ENCODE measurements at regions not wholly inside any gene's neighbourhood (a gene's known extent, or its start where the extent isn't known, plus 50 kb on each side); places are given as distances from the start of the nearest gene placed in this dataset.

- Histone ChIP-seq H3K4me2 (ENCODE audit: insufficient read depth, low read length) (no peak overlapping the region), H3K4me3 (ENCODE audit: insufficient read depth, low read length) (no peak overlapping the region), H2AFZ (ENCODE audit: low read length) (no peak overlapping the region), H3K27ac (ENCODE audit: low read depth, low read length) (no peak overlapping the region), H3K36me3 (ENCODE audit: insufficient read depth, low read length) (no peaks in the 10 kb centered on the region), H3K79me2 (ENCODE audit: insufficient read depth, low read length) (no peaks in the 10 kb centered on the region), H3K4me1 (ENCODE audit: insufficient read depth, low read length) (no peaks in the 10 kb centered on the region), H3K9me3 (ENCODE audit: low read depth, low read length) (no peaks in the 10 kb centered on the region), H4K20me1 (ENCODE audit: insufficient read depth, low read length) (no peaks in the 10 kb centered on the region), H3K27me3 (ENCODE audit: insufficient read depth, low read length) (peaks cover 3% of the 10 kb centered on the region)
- TF ChIP-seq CTCF (IDR thresholded peaks at IDR 0.05; ENCODE audit: extremely low read depth, low read depth, low read length) = no peak
- DNase-seq (ENCODE audit: insufficient read length, low spot score, missing footprints) = no peak
Observed at GRCh38 chr14:94964181-94964580, 193.1 kb downstream of the DICER1 start.

GRCh38 chr14:94963051-94963450 is 193.1 kb upstream of the GSC start:
- no peak overlapping the region for H3K4me3 ChIP-seq (ENCODE audit: insufficient read depth, low read length)
- H3K79me2 ChIP-seq (ENCODE audit: insufficient read depth, low read length) = no peaks in the 10 kb centered on the region
- H4K20me1 ChIP-seq (ENCODE audit: insufficient read depth, low read length) = no peaks in the 10 kb centered on the region
- no peaks in the 10 kb centered on the region for H3K9me3 ChIP-seq (ENCODE audit: low read depth, low read length)
- peaks cover 8% of the 10 kb centered on the region for H3K27me3 ChIP-seq (ENCODE audit: insufficient read depth, low read length)
- no peak for TF ChIP-seq CTCF (IDR thresholded peaks at IDR 0.05; ENCODE audit: extremely low read depth, low read depth, low read length)
- no peak overlapping the region for H3K27ac ChIP-seq (ENCODE audit: low read depth, low read length)
- no peak for DNase-seq (ENCODE audit: insufficient read length, low spot score, missing footprints)
- H3K36me3 ChIP-seq (ENCODE audit: insufficient read depth, low read length) = no peaks in the 10 kb centered on the region
- H2AFZ ChIP-seq (ENCODE audit: low read length) = no peak overlapping the region
- H3K4me2 ChIP-seq (ENCODE audit: insufficient read depth, low read length) = no peak overlapping the region
- H3K4me1 ChIP-seq (ENCODE audit: insufficient read depth, low read length) = no peaks in the 10 kb centered on the region

- Histone ChIP-seq H3K27me3 (ENCODE audit: insufficient read depth, low read length) (peaks cover 14% of the 10 kb centered on the region), H3K27ac (ENCODE audit: low read depth, low read length) (no peak overlapping the region), H2AFZ (ENCODE audit: low read length) (no peak overlapping the region), H3K36me3 (ENCODE audit: insufficient read depth, low read length) (no peaks in the 10 kb centered on the region), H4K20me1 (ENCODE audit: insufficient read depth, low read length) (no peaks in the 10 kb centered on the region), H3K79me2 (ENCODE audit: insufficient read depth, low read length) (no peaks in the 10 kb centered on the region), H3K4me1 (ENCODE audit: insufficient read depth, low read length) (no peaks in the 10 kb centered on the region), H3K9me3 (ENCODE audit: low read depth, low read length) (no peaks in the 10 kb centered on the region), H3K4me3 (ENCODE audit: insufficient read depth, low read length) (no peak overlapping the region), H3K4me2 (ENCODE audit: insufficient read depth, low read length) (no peak overlapping the region)
- no peak for TF ChIP-seq CTCF (IDR thresholded peaks at IDR 0.05; ENCODE audit: extremely low read depth, low read depth, low read length)
- no peak for DNase-seq (ENCODE audit: insufficient read length, low spot score, missing footprints)
Observed at GRCh38 chr14:94962166-94962575, 192.3 kb upstream of the GSC start.

GRCh38 chr14:94961386-94962165 is 191.7 kb upstream of the GSC start:
- Histone ChIP-seq H2AFZ (ENCODE audit: low read length) (no peak overlapping the region), H3K9me3 (ENCODE audit: low read depth, low read length) (no peaks in the 10 kb centered on the region), H3K4me3 (ENCODE audit: insufficient read depth, low read length) (no peak overlapping the region), H3K4me1 (ENCODE audit: insufficient read depth, low read length) (no peaks in the 10 kb centered on the region), H3K27me3 (ENCODE audit: insufficient read depth, low read length) (peaks cover 14% of the 10 kb centered on the region), H4K20me1 (ENCODE audit: insufficient read depth, low read length) (no peaks in the 10 kb centered on the region), H3K36me3 (ENCODE audit: insufficient read depth, low read length) (no peaks in the 10 kb centered on the region), H3K27ac (ENCODE audit: low read depth, low read length) (no peak overlapping the region), H3K4me2 (ENCODE audit: insufficient read depth, low read length) (no peak overlapping the region), H3K79me2 (ENCODE audit: insufficient read depth, low read length) (no peaks in the 10 kb centered on the region)
- peak; percentile 73 for DNase-seq (ENCODE audit: insufficient read length, low spot score, missing footprints)
- no peak for TF ChIP-seq CTCF (IDR thresholded peaks at IDR 0.05; ENCODE audit: extremely low read depth, low read depth, low read length)
